PC-9 (cell line): ENCODE measurements at regions not wholly inside any gene's neighbourhood (a gene's known extent, or its start where the extent isn't known, plus 50 kb on each side); places are given as distances from the start of the nearest gene placed in this dataset.

ENCODE experiments used
- CTCF ChIP-seq: fragments of 200-600 bp; sonication (generic); conservative IDR thresholded peaks from 2 replicates; pipeline ENCODE4 v1.6.1; 2017; ENCODE audit warnings: mixed run types, antibody characterized with exemption, mild to moderate bottlenecking, moderate library complexity
- EZH2 ChIP-seq: fragments of 200-600 bp; sonication (generic); IDR thresholded peaks from 2 replicates; pipeline ENCODE4 v1.8.0; 2017; ENCODE audit warnings: antibody characterized with exemption, low read depth

- TF ChIP-seq EZH2 (no peak), CTCF (no peak)
These were observed 369.2 kb downstream of the CCER1 start for GRCh38 chr12:90585640-90586304.
